GM19455 (cell line): ENCODE measurements at regions not wholly inside any gene's neighbourhood (a gene's known extent, or its start where the extent isn't known, plus 50 kb on each side); places are given as distances from the start of the nearest gene placed in this dataset.

ENCODE experiments used
- ATAC-seq: cut with Tn5 transposase; IDR thresholded peaks from one replicate; pipeline ENCODE4 v1.9.1; 2021; ENCODE audit not compliant: unreplicated experiment

- ATAC-seq = no peak
Observed at GRCh38 chr3:105040026-105040622, 326.6 kb upstream of the ALCAM start.

- ATAC-seq = no peak
Observed at GRCh38 chr3:105042586-105042985, 324.1 kb upstream of the ALCAM start.

- no peak for ATAC-seq
Observed at GRCh38 chr3:105051111-105051510, 315.6 kb upstream of the ALCAM start.

GRCh38 chr3:105051972-105052371 is 314.7 kb upstream of the ALCAM start:
- ATAC-seq = no peak

- no peak for ATAC-seq
Observed at GRCh38 chr3:105062853-105063252, 303.9 kb upstream of the ALCAM start.

- no peak for ATAC-seq
Observed at GRCh38 chr3:105065895-105066839, 300.5 kb upstream of the ALCAM start.

- no peak for ATAC-seq
Observed at GRCh38 chr3:105067361-105067760, 299.3 kb upstream of the ALCAM start.

GRCh38 chr3:105077060-105077822 is 289.5 kb upstream of the ALCAM start:
- ATAC-seq = no peak

GRCh38 chr3:105083945-105084344 is 282.8 kb upstream of the ALCAM start:
- ATAC-seq = no peak

- ATAC-seq = no peak
Observed at GRCh38 chr3:105085506-105085905, 281.2 kb upstream of the ALCAM start.

- ATAC-seq = no peak
Observed at GRCh38 chr3:105093371-105094252, 273.1 kb upstream of the ALCAM start.

- ATAC-seq = no peak
Observed at GRCh38 chr3:105094588-105094987, 272.1 kb upstream of the ALCAM start.

- ATAC-seq = no peak
Observed at GRCh38 chr3:105096071-105096470, 270.6 kb upstream of the ALCAM start.

- ATAC-seq = no peak
Observed at GRCh38 chr3:105101603-105102002, 265.1 kb upstream of the ALCAM start.

GRCh38 chr3:105103139-105103538 is 263.6 kb upstream of the ALCAM start:
- no peak for ATAC-seq

- no peak for ATAC-seq
Observed at GRCh38 chr3:105108823-105109222, 257.9 kb upstream of the ALCAM start.

GRCh38 chr3:105118905-105119304 is 247.8 kb upstream of the ALCAM start:
- no peak for ATAC-seq

- no peak for ATAC-seq
Observed at GRCh38 chr3:105119801-105120340, 246.8 kb upstream of the ALCAM start.

- ATAC-seq = no peak
Observed at GRCh38 chr3:105130911-105131310, 235.8 kb upstream of the ALCAM start.

- no peak for ATAC-seq
Observed at GRCh38 chr3:105137911-105138310, 228.8 kb upstream of the ALCAM start.
